ENCODE measurements at regions not wholly inside any gene's neighbourhood (a gene's known extent, or its start where the extent isn't known, plus 50 kb on each side); places are given as distances from the start of the nearest gene placed in this dataset.

- CTCF ChIA-PET (ENCODE audit: low intra/inter-chr PET ratio) = no interaction called here
- BruUV-seq (replicated peaks) = no TSS peak
These were observed 138.8 kb downstream of the SNRPN start for GRCh38 chr15:25093455-25094029.

More at GRCh38 chr15:25093455-25094029, 138.8 kb downstream of the SNRPN start:
- Histone ChIP-seq H3K9me1 (ENCODE audit: control insufficient read depth, insufficient read depth, low read length) (no peaks in the 10 kb centered on the region), H3K4me3 (no peak overlapping the region), H4K20me1 (replicated peaks; ENCODE audit: control insufficient read depth, insufficient read depth, low read length) (no peaks in the 10 kb centered on the region), H3K27ac (ENCODE audit: extremely low read depth, low read depth, low read length) (no peak overlapping the region), H3K4me2 (ENCODE audit: insufficient read depth, low read length) (no peak overlapping the region), H3K4me1 (replicated peaks in 1 of 2; ENCODE audit: control insufficient read depth in 2 of 2, insufficient read depth in 2 of 2, low read length in 2 of 2) (no peaks in the 10 kb centered on the region), H3K79me2 (ENCODE audit: control insufficient read depth, insufficient read depth, low read length) (no peaks in the 10 kb centered on the region), H3K36me3 (ENCODE audit: control insufficient read depth, insufficient read depth, low read length) (no peaks in the 10 kb centered on the region), H3K9me3 (replicated peaks; ENCODE audit: control insufficient read depth, insufficient read depth, low read depth, low read length) (no peaks in the 10 kb centered on the region; the same call in 1 of the 2 replicates), H3K27me3 (ENCODE audit: control insufficient read depth in 2 of 2, insufficient read depth in 2 of 2, low read length in 2 of 2) (no peaks in the 10 kb centered on the region), H2AFZ (ENCODE audit: low read depth, low read length) (no peak overlapping the region), H3K9ac (ENCODE audit: insufficient read depth in 1 of 2, low read depth in 2 of 2, low read length in 2 of 2) (no peak overlapping the region)
- FAIRE-seq (no peak), DNase-seq (ENCODE audit: extremely low read depth in 1 of 4, low spot score in 3 of 4) (no peak), ATAC-seq (no peak)
- in situ Hi-C loops (cut with MboI) (loop anchor here (25.0 kb wide), 1 partner anchor 369 kb away; no protein-coding TSS in a partner anchor), intact Hi-C loops (cut with micrococcal nuclease) (no loop called here)
- POLR2A ChIA-PET = no interaction called here
- no peak for TF ChIP-seq CBFB (CRISPR knock-in tag; IDR thresholded peaks at IDR 0.05)
- no peak for TF ChIP-seq KLF6 (CRISPR knock-in tag; IDR thresholded peaks at IDR 0.05; ENCODE audit: borderline replicate concordance)
- TF ChIP-seq, protein P1, sequence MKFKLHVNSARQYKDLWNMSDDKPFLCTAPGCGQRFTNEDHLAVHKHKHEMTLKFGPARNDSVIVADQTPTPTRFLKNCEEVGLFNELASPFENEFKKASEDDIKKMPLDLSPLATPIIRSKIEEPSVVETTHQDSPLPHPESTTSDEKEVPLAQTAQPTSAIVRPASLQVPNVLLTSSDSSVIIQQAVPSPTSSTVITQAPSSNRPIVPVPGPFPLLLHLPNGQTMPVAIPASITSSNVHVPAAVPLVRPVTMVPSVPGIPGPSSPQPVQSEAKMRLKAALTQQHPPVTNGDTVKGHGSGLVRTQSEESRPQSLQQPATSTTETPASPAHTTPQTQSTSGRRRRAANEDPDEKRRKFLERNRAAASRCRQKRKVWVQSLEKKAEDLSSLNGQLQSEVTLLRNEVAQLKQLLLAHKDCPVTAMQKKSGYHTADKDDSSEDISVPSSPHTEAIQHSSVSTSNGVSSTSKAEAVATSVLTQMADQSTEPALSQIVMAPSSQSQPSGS (CRISPR knock-in tag; IDR thresholded peaks at IDR 0.05) = no peak
- no peak for TF ChIP-seq GTF2E2 (tag; IDR thresholded peaks at IDR 0.05)
- no peak for TF ChIP-seq SREBF2 (CRISPR knock-in tag; IDR thresholded peaks at IDR 0.05)
- no peak for TF ChIP-seq NFYB (IDR thresholded peaks at IDR 0.05; ENCODE audit: extremely low read depth, insufficient read length)
- TF ChIP-seq PPARD (CRISPR knock-in tag; IDR thresholded peaks at IDR 0.05) = no peak
- no peak for TF ChIP-seq BRD9 (IDR thresholded peaks at IDR 0.05; ENCODE audit: low read depth, partially characterized antibody)
- no peak for TF ChIP-seq MEIS2 (IDR thresholded peaks at IDR 0.05; ENCODE audit: partially characterized antibody)
- WGBS (ENCODE audit: insufficient coverage, low coverage, missing lambda C conversion rate) = 0% methylated on average over 4 of the region's 4 CpGs
